ENCODE measurements at regions not wholly inside any gene's neighbourhood (a gene's known extent, or its start where the extent isn't known, plus 50 kb on each side); places are given as distances from the start of the nearest gene placed in this dataset.

- TF ChIP-seq CTCF (conservative IDR thresholded peaks at IDR 0.05; ENCODE audit: low read length) (no peak), EZH2phosphoT487 (IDR thresholded peaks at IDR 0.05; ENCODE audit: borderline replicate concordance, low read depth, low read length) (no peak)
These were observed 164.2 kb upstream of the DCN start for GRCh38 chr12:91346827-91347226.
